Endodermal cell (in vitro differentiated cells): ENCODE measurements at regions not wholly inside any gene's neighbourhood (a gene's known extent, or its start where the extent isn't known, plus 50 kb on each side); places are given as distances from the start of the nearest gene placed in this dataset.

ENCODE experiments used
- DNase-seq: peaks from one replicate; pipeline ENCODE4 v3.0.0-alpha.2; 2017
- H3K27ac ChIP-seq: 2 replicates; pipeline ENCODE4 v1.5.1; 2013; ENCODE audit warnings: mild to moderate bottlenecking, low read depth, low read length, moderate library complexity
- H3K27me3 ChIP-seq: 2 replicates; pipeline ENCODE4 v1.6.1; 2013; ENCODE audit warnings: mild to moderate bottlenecking, low read length, moderate library complexity; ENCODE audit not compliant: insufficient read depth, control insufficient read depth, poor library complexity, severe bottlenecking
- H3K36me3 ChIP-seq: 2 replicates; pipeline ENCODE4 v1.7.0; 2013; ENCODE audit warnings: mild to moderate bottlenecking, low read length, moderate library complexity; ENCODE audit not compliant: control insufficient read depth, insufficient read depth
- H3K4me1 ChIP-seq: one replicate; pipeline ENCODE4 v1.7.0; 2013; ENCODE audit warnings: low read length; ENCODE audit not compliant: control insufficient read depth, insufficient read depth
- H3K4me3 ChIP-seq: 2 replicates; pipeline ENCODE4 v1.5.1; 2013; ENCODE audit warnings: mild to moderate bottlenecking, low read length, moderate library complexity
- H3K9ac ChIP-seq: 2 replicates; pipeline ENCODE4 v1.6.1; 2013; ENCODE audit warnings: mild to moderate bottlenecking, low read length, moderate library complexity; ENCODE audit not compliant: poor library complexity, severe bottlenecking; ENCODE audit errors: extremely low read depth
- H3K9me3 ChIP-seq: 2 replicates; pipeline ENCODE4 v1.6.1; 2013; ENCODE audit warnings: mild to moderate bottlenecking, low read length, moderate library complexity; ENCODE audit not compliant: control insufficient read depth
- H3K27ac Mint-ChIP-seq: 2 replicates; pipeline ENCODE4 v1.8.0; 2020; ENCODE audit warnings: mixed read lengths
- H3K27me3 Mint-ChIP-seq: 2 replicates; pipeline ENCODE4 v1.8.0; 2021; ENCODE audit warnings: mild to moderate bottlenecking, mixed read lengths; ENCODE audit not compliant: insufficient read depth
- H3K36me3 Mint-ChIP-seq: 2 replicates; pipeline ENCODE4 v1.8.0; 2020; ENCODE audit warnings: low read depth, mixed read lengths
- H3K4me1 Mint-ChIP-seq: 2 replicates; pipeline ENCODE4 v1.8.0; 2020; ENCODE audit warnings: mixed read lengths
- H3K4me3 Mint-ChIP-seq: 2 replicates; pipeline ENCODE4 v1.8.0; 2020; ENCODE audit warnings: mild to moderate bottlenecking, moderate library complexity, mixed read lengths
- H3K9me3 Mint-ChIP-seq: 2 replicates; pipeline ENCODE4 v1.8.0; 2020; ENCODE audit warnings: mild to moderate bottlenecking, mixed read lengths
- WGBS, 2 experiments: methylation state at CpG; one replicate each; pipeline versions ENCODE4 v1.1.5 to v1.1.7; 2013; ENCODE audit warnings: missing lambda C conversion rate in 2 of 2, mixed read lengths in 1 of 2; ENCODE audit not compliant: insufficient coverage in 1 of 2, insufficient read length in 1 of 2; 5-methylcytosine and 5-hydroxymethylcytosine counted together
- TF ChIP-seq, protein P1 (sequence below): fragments of 200-600 bp; sonication (generic); conservative IDR thresholded peaks from 2 replicates; pipeline ENCODE4 v1.5.0; 2021; ENCODE audit warnings: antibody characterized with exemption, mild to moderate bottlenecking

- H3K4me1 ChIP-seq = peaks cover 8% of the 10 kb centered on the region
- Mint-ChIP-seq H3K27ac (no peak overlapping the region), H3K36me3 (no peaks in the 10 kb centered on the region), H3K27me3 (peaks cover 2% of the 10 kb centered on the region), H3K4me3 (no peak overlapping the region), H3K4me1 (peaks cover 12% of the 10 kb centered on the region), H3K9me3 (peaks cover 3% of the 10 kb centered on the region)
- TF ChIP-seq, protein P1, sequence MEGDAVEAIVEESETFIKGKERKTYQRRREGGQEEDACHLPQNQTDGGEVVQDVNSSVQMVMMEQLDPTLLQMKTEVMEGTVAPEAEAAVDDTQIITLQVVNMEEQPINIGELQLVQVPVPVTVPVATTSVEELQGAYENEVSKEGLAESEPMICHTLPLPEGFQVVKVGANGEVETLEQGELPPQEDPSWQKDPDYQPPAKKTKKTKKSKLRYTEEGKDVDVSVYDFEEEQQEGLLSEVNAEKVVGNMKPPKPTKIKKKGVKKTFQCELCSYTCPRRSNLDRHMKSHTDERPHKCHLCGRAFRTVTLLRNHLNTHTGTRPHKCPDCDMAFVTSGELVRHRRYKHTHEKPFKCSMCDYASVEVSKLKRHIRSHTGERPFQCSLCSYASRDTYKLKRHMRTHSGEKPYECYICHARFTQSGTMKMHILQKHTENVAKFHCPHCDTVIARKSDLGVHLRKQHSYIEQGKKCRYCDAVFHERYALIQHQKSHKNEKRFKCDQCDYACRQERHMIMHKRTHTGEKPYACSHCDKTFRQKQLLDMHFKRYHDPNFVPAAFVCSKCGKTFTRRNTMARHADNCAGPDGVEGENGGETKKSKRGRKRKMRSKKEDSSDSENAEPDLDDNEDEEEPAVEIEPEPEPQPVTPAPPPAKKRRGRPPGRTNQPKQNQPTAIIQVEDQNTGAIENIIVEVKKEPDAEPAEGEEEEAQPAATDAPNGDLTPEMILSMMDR = no peak
- 91 to 98% methylated on average over 3 of the region's 3 CpGs for WGBS, 2 experiments
- no peak overlapping the region for H3K9ac ChIP-seq
- H3K36me3 ChIP-seq = no peaks in the 10 kb centered on the region
- no peak for DNase-seq
- H3K27ac ChIP-seq = no peak overlapping the region
- H3K27me3 ChIP-seq = no peaks in the 10 kb centered on the region
- H3K4me3 ChIP-seq = no peak overlapping the region
- H3K9me3 ChIP-seq = no peaks in the 10 kb centered on the region
Measured at GRCh38 chr13:40252676-40253075, 413.8 kb downstream of the FOXO1 start.

DNA sequence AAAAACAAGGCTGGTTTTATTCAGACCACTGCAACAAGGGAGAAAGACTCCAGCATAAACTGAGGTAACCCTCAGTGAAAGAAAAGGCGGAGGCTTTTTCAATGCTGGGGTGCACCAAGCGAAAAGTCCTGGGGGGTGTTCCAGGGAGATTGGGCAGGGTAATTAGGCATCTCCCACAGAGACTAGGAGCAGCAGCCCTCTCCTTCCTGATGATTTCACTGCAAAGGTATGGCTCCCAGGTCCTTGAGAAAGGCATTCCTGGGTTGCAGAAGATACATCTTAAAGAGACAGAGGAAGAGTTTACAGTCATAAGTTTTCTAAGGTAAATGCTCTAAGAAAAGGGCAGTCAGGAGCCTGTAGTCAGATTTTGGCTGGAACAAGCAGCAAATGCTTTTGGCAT lies 412.0 kb downstream of the FOXO1 start:
- WGBS, 2 experiments = 85 to 100% methylated on average over 2 of the region's 2 CpGs
- H3K36me3 ChIP-seq = no peaks in the 10 kb centered on the region
- H3K9ac ChIP-seq = no peak overlapping the region
- Mint-ChIP-seq H3K4me3 (no peak overlapping the region), H3K4me1 (peaks cover 12% of the 10 kb centered on the region), H3K9me3 (no peaks in the 10 kb centered on the region), H3K27ac (no peak overlapping the region), H3K27me3 (no peaks in the 10 kb centered on the region), H3K36me3 (no peaks in the 10 kb centered on the region)
- peaks cover 8% of the 10 kb centered on the region for H3K4me1 ChIP-seq
- H3K27ac ChIP-seq = no peak overlapping the region
- DNase-seq = no peak
- no peaks in the 10 kb centered on the region for H3K27me3 ChIP-seq
- no peaks in the 10 kb centered on the region for H3K9me3 ChIP-seq
- TF ChIP-seq, protein P1 = no peak
- no peak overlapping the region for H3K4me3 ChIP-seq

GRCh38 chr13:40255551-40255950 lies 410.9 kb downstream of the FOXO1 start:
- TF ChIP-seq, protein P1 = no peak
- Mint-ChIP-seq H3K27ac (no peak overlapping the region), H3K27me3 (no peaks in the 10 kb centered on the region), H3K36me3 (no peaks in the 10 kb centered on the region), H3K4me3 (no peak overlapping the region), H3K9me3 (peaks cover under 1% of the 10 kb centered on the region), H3K4me1 (peaks cover 12% of the 10 kb centered on the region)
- WGBS, 2 experiments = 90 to 96% methylated on average over 3 to 5 of the region's 5 CpGs
- no peak overlapping the region for H3K27ac ChIP-seq
- DNase-seq = no peak
- H3K36me3 ChIP-seq = no peaks in the 10 kb centered on the region
- no peak overlapping the region for H3K9ac ChIP-seq
- peaks cover 8% of the 10 kb centered on the region for H3K4me1 ChIP-seq
- peaks cover 6% of the 10 kb centered on the region for H3K9me3 ChIP-seq
- no peaks in the 10 kb centered on the region for H3K27me3 ChIP-seq
- H3K4me3 ChIP-seq = no peak overlapping the region
